GM13976 (cell line): ENCODE measurements at regions not wholly inside any gene's neighbourhood (a gene's known extent, or its start where the extent isn't known, plus 50 kb on each side); places are given as distances from the start of the nearest gene placed in this dataset.

Experiments
- DNase-seq: peaks from one replicate; pipeline ENCODE4 v3.0.0; 2012; ENCODE audit warnings: low spot score
- CTCF ChIP-seq: IDR thresholded peaks from 2 replicates; pipeline ENCODE4 v1.5.1; 2012; ENCODE audit warnings: borderline replicate concordance, mild to moderate bottlenecking; ENCODE audit not compliant: insufficient read depth; ENCODE audit errors: extremely low read depth, missing control alignments, control extremely low read depth
- in situ Hi-C: fragments of 300-500 bp; cut with MboI; formaldehyde crosslinking; loops from one replicate; pipeline ENCODE4 v1.12.0; 2022; ENCODE audit warnings: low sequenced_read_pairs, mixed read lengths, inconsistent platforms; ENCODE audit not compliant: unreplicated experiment

GRCh38 chr9:18349530-18349929 lies 124.4 kb upstream of the ADAMTSL1 start:
- no peak for TF ChIP-seq CTCF
- in situ Hi-C loops, result no loop called here
- no peak for DNase-seq

GRCh38 chr9:18350036-18350435 lies 123.9 kb upstream of the ADAMTSL1 start:
- DNase-seq, result no peak
- in situ Hi-C loops, result no loop called here
- TF ChIP-seq CTCF, result no peak

DNA sequence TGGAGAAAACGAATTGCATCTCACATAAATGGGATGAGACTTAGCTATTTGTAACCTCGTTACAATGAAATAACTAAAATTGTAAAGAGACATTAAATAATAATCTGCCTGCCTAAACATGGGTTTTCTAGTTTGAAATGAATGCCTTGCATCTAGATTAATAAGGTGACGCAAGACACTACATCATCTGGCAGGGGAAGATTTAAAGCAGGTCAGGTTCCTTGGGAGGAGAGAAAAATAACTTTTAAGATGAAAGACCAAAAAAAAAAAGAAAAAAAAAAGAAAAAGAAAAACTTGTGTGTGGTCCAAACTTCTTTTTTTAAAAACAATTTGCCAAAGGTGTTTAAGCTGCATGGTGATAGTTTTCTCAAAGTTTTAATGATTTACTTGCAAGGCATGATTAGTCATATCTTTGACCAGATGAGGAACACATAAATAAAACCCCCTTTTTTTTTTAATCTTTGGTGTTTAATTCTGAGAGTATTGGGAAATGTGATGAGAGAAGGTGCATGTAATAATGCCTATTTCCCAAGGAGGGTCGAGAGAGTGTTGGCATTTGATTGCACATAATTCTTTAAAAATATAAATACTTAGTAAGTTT lies 122.9 kb upstream of the ADAMTSL1 start:
- in situ Hi-C loops, result no loop called here
- no peak for DNase-seq
- TF ChIP-seq CTCF, result no peak

DNA sequence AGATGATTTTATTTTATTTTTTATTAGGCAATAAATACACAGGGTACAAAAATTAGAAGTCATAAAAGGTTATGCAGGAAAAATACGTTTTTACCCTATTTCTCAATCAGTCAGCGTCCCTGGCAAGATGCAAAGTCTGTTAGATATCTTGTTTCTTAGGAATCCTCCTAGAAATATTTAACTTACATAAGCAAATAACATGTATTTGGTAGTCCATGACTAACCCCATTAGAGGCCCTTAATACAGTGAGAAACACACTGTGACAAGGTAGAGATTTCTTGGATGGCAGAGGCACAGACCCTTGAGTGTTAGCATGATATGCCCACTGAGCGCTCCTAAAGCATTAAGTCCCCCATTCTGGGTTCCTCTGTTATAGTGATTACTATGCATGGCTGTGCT lies 121.2 kb upstream of the ADAMTSL1 start:
- no peak for DNase-seq
- no peak for TF ChIP-seq CTCF
- in situ Hi-C loops, result no loop called here

- in situ Hi-C loops, result no loop called here
- no peak for TF ChIP-seq CTCF
- DNase-seq, result no peak
Measured at GRCh38 chr9:18353473-18353872, 120.5 kb upstream of the ADAMTSL1 start.

DNA sequence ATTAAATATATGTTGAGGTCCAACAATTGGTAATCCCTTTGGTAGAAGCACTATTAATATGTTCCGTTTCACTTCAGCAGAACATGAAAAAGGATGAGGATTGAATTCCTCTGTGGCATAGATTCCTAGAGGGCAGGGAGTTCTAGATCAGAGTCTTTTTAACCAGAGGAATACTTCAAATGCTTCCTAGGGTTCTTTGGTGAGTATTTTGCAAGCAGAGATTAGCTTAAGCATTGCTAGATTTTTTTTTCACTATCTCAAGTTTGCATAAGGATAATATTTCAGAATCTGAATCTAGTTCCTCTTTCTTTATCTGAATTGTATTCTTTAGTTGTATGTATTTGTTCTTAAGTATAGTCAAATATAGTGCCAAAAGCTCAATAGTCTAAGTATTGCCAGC lies 116.6 kb upstream of the ADAMTSL1 start:
- no peak for TF ChIP-seq CTCF
- DNase-seq, result no peak
- in situ Hi-C loops, result no loop called here

DNA sequence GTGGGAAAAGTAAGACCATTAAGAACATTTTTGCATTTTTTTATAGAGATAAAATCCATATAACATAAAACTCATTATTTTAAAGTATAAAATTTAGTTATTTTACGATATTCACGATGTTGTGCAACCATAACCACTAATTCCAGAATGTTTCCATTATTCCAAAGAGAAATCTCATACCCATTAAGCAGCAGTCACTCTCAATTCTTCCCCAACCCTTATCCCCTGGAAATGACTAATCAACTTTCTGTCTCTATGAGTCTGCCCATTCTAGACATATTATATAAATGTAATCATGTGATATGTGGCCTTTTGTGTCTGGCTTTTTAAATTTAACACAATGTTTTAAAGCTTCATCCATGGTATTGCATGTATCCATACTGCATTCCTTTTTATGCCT lies 115.6 kb upstream of the ADAMTSL1 start:
- no peak for TF ChIP-seq CTCF
- in situ Hi-C loops, result no loop called here
- no peak for DNase-seq
